Osteocyte (in vitro differentiated cells): ENCODE measurements at regions not wholly inside any gene's neighbourhood (a gene's known extent, or its start where the extent isn't known, plus 50 kb on each side); places are given as distances from the start of the nearest gene placed in this dataset.
"Not testable (repeated sequence)": the region's sequence is repeated elsewhere in the genome, so short reads cannot be mapped to it uniquely, and the experiment has no call there.

ENCODE experiments used
- DNase-seq: peaks from one replicate; pipeline ENCODE4 v3.0.0; 2021; ENCODE audit warnings: mixed read lengths; ENCODE audit not compliant: unreplicated experiment; ENCODE audit errors: extremely low spot score
- H3K27ac Mint-ChIP-seq: one replicate; pipeline ENCODE4 v1.8.0; 2021; ENCODE audit warnings: mild to moderate bottlenecking, mixed read lengths; ENCODE audit not compliant: unreplicated experiment
- H3K27me3 Mint-ChIP-seq: one replicate; pipeline ENCODE4 v1.8.0; 2021; ENCODE audit warnings: mixed read lengths; ENCODE audit not compliant: unreplicated experiment
- H3K36me3 Mint-ChIP-seq: one replicate; pipeline ENCODE4 v1.8.0; 2021; ENCODE audit warnings: mixed read lengths; ENCODE audit not compliant: unreplicated experiment
- H3K4me1 Mint-ChIP-seq: one replicate; pipeline ENCODE4 v1.8.0; 2021; ENCODE audit warnings: mixed read lengths; ENCODE audit not compliant: unreplicated experiment
- H3K4me3 Mint-ChIP-seq: one replicate; pipeline ENCODE4 v1.8.0; 2021; ENCODE audit warnings: mild to moderate bottlenecking, moderate library complexity, mixed read lengths; ENCODE audit not compliant: unreplicated experiment
- H3K9me3 Mint-ChIP-seq: one replicate; pipeline ENCODE4 v1.8.0; 2021; ENCODE audit warnings: mixed read lengths; ENCODE audit not compliant: unreplicated experiment
- TF ChIP-seq, protein P1 (sequence below): fragments of 200-600 bp; sonication (generic); IDR thresholded peaks from 2 replicates; pipeline ENCODE4 v1.5.0; 2021; ENCODE audit warnings: antibody characterized with exemption, mild to moderate bottlenecking, moderate library complexity

DNA sequence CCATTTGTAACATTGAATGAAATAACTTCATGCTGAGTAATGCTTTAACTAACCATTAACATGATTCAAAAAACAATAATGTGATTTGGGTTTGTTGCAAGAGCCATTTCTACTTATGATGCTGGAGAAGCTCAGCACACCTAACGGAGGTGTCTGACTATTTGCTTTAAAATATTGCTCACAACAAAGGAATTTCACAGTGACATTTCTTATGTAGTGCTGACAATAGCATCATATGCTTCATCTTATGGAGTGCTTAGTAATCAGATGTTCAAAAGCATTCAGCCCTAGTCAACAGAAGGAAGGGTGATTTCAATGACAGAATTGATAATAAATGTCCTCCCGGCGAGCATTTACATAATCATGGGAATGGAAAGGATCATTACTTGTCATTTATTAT lies 1003.3 kb upstream of the COX7C start:
- Mint-ChIP-seq H3K4me1 (no peaks in the 10 kb centered on the region), H3K9me3 (no peaks in the 10 kb centered on the region), H3K36me3 (no peaks in the 10 kb centered on the region), H3K27ac (no peak overlapping the region), H3K4me3 (no peak overlapping the region), H3K27me3 (peaks cover 6% of the 10 kb centered on the region)
- TF ChIP-seq, protein P1, sequence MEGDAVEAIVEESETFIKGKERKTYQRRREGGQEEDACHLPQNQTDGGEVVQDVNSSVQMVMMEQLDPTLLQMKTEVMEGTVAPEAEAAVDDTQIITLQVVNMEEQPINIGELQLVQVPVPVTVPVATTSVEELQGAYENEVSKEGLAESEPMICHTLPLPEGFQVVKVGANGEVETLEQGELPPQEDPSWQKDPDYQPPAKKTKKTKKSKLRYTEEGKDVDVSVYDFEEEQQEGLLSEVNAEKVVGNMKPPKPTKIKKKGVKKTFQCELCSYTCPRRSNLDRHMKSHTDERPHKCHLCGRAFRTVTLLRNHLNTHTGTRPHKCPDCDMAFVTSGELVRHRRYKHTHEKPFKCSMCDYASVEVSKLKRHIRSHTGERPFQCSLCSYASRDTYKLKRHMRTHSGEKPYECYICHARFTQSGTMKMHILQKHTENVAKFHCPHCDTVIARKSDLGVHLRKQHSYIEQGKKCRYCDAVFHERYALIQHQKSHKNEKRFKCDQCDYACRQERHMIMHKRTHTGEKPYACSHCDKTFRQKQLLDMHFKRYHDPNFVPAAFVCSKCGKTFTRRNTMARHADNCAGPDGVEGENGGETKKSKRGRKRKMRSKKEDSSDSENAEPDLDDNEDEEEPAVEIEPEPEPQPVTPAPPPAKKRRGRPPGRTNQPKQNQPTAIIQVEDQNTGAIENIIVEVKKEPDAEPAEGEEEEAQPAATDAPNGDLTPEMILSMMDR: no peak
- DNase-seq: no peak

DNA sequence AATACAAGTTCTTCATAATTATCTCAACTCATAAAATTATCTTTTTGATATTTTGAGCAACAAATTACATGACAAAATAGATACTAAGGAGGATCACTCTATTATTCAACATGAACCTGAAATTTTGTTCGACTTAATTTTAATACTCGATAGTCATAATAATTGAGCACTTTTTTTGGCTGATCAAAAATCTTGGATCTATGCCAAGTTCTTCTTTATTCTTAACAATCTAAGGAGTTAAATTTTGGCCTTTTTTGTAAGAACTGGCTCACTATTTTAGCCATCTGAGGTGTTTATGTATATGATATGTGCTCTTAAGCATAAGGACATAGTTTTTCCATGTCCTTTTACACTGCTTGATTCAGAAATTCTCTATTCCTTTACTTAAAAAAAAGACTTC lies 996.1 kb upstream of the COX7C start:
- TF ChIP-seq, protein P1: no peak
- Mint-ChIP-seq H3K4me3 (no peak overlapping the region), H3K36me3 (no peaks in the 10 kb centered on the region), H3K4me1 (no peaks in the 10 kb centered on the region), H3K9me3 (no peaks in the 10 kb centered on the region), H3K27me3 (peaks cover 7% of the 10 kb centered on the region), H3K27ac (no peak overlapping the region)
- DNase-seq: no peak

DNA sequence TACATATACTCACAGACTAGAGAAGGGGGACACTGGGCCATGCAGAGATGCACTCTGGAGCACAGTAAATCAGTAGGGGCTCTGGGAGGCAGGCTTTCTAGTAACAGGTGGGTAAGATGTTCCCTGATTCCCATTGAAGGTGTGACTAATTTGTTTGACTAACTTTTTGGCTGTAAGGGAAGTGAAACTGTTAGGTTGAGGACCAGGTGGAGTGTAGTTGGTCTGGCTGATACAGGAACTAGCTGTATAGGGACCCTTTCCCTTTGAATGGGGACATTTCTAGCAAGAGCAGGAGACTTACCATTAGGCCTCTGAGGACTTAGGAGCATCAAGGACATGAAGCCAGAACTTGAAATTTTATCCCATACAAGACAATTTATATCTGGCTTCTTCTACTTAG lies 989.6 kb upstream of the COX7C start:
- Mint-ChIP-seq H3K27ac (no peak overlapping the region), H3K36me3 (no peaks in the 10 kb centered on the region), H3K9me3 (no peaks in the 10 kb centered on the region), H3K27me3 (peaks cover 11% of the 10 kb centered on the region), H3K4me3 (no peak overlapping the region), H3K4me1 (no peaks in the 10 kb centered on the region)
- no peak for DNase-seq
- TF ChIP-seq, protein P1: no peak

DNA sequence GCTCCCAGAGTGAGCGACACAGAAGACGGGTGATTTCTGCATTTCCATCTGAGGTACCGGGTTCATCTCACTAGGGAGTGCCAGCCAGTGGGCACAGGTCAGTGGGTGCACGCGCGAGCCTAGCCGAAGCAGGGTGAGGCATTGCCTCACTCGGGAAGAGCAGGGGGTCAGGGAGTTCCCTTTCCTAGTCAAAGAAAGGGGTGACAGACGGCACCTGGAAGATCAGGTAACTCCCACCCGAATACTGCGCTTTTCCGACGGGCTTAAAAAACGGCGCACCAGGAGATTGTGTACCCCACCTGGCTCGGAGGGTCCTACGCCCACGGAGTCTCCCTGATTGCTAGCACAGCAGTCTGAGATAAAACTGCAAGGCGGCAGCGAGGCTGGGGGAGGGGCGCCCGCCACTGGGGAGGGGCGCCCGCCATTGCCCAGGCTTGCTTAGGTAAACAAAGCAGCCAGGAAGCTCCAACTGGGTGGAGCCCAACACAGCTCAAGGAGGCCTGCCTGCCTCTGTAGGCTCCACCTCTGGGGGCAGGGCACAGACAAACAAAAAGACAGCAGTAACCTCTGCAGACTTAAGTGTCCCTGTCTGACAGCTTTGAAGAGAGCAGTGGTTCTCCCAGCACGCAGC lies 979.1 kb upstream of the COX7C start:
- not testable (repeated sequence) for DNase-seq, H3K9me3 Mint-ChIP-seq, H3K36me3 Mint-ChIP-seq, H3K4me1 Mint-ChIP-seq, H3K27me3 Mint-ChIP-seq, H3K27ac Mint-ChIP-seq
- H3K4me3 Mint-ChIP-seq: peak overlapping the region; percentile 61

DNA sequence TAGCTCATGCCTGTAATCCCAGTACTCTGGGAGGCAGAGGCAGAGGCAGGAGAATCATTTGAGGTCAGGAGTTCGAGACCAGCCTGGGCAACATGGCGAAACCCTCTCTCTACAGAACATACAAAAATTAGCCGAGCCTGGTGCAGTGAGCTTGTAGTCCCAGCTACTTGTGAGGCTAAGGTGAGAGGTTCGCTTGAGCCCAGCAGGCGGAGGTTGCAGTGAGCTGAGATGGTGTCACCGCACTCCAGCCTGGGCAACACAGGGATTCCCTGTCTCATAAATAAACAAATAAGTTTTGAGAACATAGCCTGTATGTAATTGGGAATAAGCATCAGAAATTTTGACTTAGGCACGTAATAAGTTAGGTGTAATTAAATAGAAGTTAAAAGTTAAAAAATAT lies 971.7 kb upstream of the COX7C start:
- H3K27me3 Mint-ChIP-seq: no peaks in the 10 kb centered on the region
- no peaks in the 10 kb centered on the region for H3K36me3 Mint-ChIP-seq
- DNase-seq: no peak
- H3K27ac Mint-ChIP-seq: no peak overlapping the region
- H3K4me3 Mint-ChIP-seq: no peak overlapping the region
- TF ChIP-seq, protein P1: no peak
- no peaks in the 10 kb centered on the region for H3K9me3 Mint-ChIP-seq
- H3K4me1 Mint-ChIP-seq: no peaks in the 10 kb centered on the region

DNA sequence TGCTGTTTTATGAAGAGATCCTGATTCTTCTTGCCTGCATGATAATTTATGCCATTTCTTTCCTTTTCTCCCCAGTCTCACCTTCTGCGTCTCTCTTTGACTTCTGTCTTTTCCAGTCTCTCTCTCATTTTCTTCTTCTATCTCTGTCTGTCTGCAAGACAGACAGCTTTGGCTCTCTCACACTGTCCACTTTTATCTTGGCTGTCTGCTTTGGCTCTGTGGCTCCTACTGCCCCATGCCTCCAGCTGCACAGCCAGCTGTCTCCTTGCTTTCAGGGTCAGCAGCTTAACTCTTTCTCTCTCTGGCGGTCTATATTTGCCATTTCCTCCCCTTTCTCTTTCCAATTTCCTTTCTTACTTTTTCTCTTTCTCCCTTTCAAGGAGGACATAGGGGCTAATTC lies 971.1 kb upstream of the COX7C start:
- Mint-ChIP-seq H3K4me1 (peaks cover under 1% of the 10 kb centered on the region), H3K36me3 (no peaks in the 10 kb centered on the region), H3K27me3 (no peaks in the 10 kb centered on the region), H3K27ac (no peak overlapping the region), H3K9me3 (no peaks in the 10 kb centered on the region), H3K4me3 (no peak overlapping the region)
- TF ChIP-seq, protein P1: no peak
- no peak for DNase-seq
